ENCODE measurements at regions not wholly inside any gene's neighbourhood (a gene's known extent, or its start where the extent isn't known, plus 50 kb on each side); places are given as distances from the start of the nearest gene placed in this dataset.

- TF ChIP-seq POLR2A (IDR thresholded peaks at IDR 0.05) (no peak), CTCF (IDR thresholded peaks at IDR 0.05) (no peak)
These were observed 66.7 kb upstream of the TEX51 start for GRCh38 chr2:126832014-126832413.
